ENCODE measurements at regions not wholly inside any gene's neighbourhood (a gene's known extent, or its start where the extent isn't known, plus 50 kb on each side); places are given as distances from the start of the nearest gene placed in this dataset.

- TF ChIP-seq CREB1 (IDR thresholded peaks at IDR 0.05; ENCODE audit: low read depth) (no peak), REST (IDR thresholded peaks at IDR 0.05; ENCODE audit: low read depth) (no peak), EP300 (IDR thresholded peaks at IDR 0.05; ENCODE audit: borderline replicate concordance) (no peak), TCF12 (IDR thresholded peaks at IDR 0.05; ENCODE audit: low read depth) (no peak), TAF1 (IDR thresholded peaks at IDR 0.05; ENCODE audit: low read depth) (no peak)
Measured at GRCh38 chr5:92081958-92082712, 699.0 kb upstream of the ARRDC3 start.

DNA sequence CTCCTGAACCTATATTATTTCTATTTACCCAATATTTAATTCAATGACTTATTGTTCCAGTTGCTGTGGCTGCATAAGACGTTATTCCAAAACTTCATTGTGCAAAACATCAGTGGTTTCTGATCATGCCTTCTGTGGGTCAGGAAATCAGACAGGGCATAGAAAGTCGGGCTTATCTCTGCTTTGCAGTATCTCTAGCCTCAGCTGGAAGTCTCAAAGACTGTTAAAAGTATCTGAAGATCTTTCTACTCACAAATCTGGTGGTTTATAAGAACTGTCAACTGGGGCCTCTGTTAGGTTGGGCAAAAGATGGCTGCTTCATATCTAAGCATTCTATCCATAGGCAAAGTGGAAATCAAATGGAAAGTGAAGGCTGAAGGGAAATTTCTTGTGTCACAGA lies 687.7 kb upstream of the ARRDC3 start:
- no peak for TF ChIP-seq TEAD4 (IDR thresholded peaks at IDR 0.05)
- no peak for TF ChIP-seq TAF1 (IDR thresholded peaks at IDR 0.05; ENCODE audit: low read depth)
- no peak for TF ChIP-seq CREB1 (IDR thresholded peaks at IDR 0.05; ENCODE audit: low read depth)
- no peak for TF ChIP-seq RAD21 (IDR thresholded peaks at IDR 0.05; ENCODE audit: low read depth)
- TF ChIP-seq ZBTB7A (IDR thresholded peaks at IDR 0.05; ENCODE audit: low read depth) = no peak

- no peak for TF ChIP-seq CREB1 (IDR thresholded peaks at IDR 0.05; ENCODE audit: low read depth)
- no peak for TF ChIP-seq ZBTB7A (IDR thresholded peaks at IDR 0.05; ENCODE audit: low read depth)
- TF ChIP-seq EGR1 (IDR thresholded peaks at IDR 0.05) = no peak
- no peak for TF ChIP-seq CEBPB (IDR thresholded peaks at IDR 0.05)
- no peak for TF ChIP-seq TAF1 (IDR thresholded peaks at IDR 0.05; ENCODE audit: low read depth)
- no peak for TF ChIP-seq NFIC (IDR thresholded peaks at IDR 0.05)
- TF ChIP-seq YY1 (IDR thresholded peaks at IDR 0.05; ENCODE audit: low read depth) = no peak
- no peak for TF ChIP-seq TEAD4 (IDR thresholded peaks at IDR 0.05)
- TF ChIP-seq, protein P1, sequence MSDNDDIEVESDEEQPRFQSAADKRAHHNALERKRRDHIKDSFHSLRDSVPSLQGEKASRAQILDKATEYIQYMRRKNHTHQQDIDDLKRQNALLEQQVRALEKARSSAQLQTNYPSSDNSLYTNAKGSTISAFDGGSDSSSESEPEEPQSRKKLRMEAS (IDR thresholded peaks at IDR 0.05) = no peak
- TF ChIP-seq, protein P2, sequence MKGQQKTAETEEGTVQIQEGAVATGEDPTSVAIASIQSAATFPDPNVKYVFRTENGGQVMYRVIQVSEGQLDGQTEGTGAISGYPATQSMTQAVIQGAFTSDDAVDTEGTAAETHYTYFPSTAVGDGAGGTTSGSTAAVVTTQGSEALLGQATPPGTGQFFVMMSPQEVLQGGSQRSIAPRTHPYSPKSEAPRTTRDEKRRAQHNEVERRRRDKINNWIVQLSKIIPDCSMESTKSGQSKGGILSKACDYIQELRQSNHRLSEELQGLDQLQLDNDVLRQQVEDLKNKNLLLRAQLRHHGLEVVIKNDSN (IDR thresholded peaks at IDR 0.05) = no peak
- no peak for TF ChIP-seq REST (IDR thresholded peaks at IDR 0.05; ENCODE audit: low read depth)
- no peak for TF ChIP-seq TCF12 (IDR thresholded peaks at IDR 0.05; ENCODE audit: low read depth)
- no peak for TF ChIP-seq FOXM1 (IDR thresholded peaks at IDR 0.05; ENCODE audit: borderline replicate concordance, low read depth)
- TF ChIP-seq RAD21 (IDR thresholded peaks at IDR 0.05; ENCODE audit: low read depth) = no peak
- TF ChIP-seq EP300 (IDR thresholded peaks at IDR 0.05; ENCODE audit: borderline replicate concordance) = no peak
Measured at GRCh38 chr5:92064993-92065392, 681.9 kb upstream of the ARRDC3 start.

GRCh38 chr5:92051741-92052140 lies 668.6 kb upstream of the ARRDC3 start:
- TF ChIP-seq RAD21 (IDR thresholded peaks at IDR 0.05; ENCODE audit: low read depth) (no peak), NFIC (IDR thresholded peaks at IDR 0.05) (no peak), EP300 (IDR thresholded peaks at IDR 0.05; ENCODE audit: borderline replicate concordance) (no peak), TCF12 (IDR thresholded peaks at IDR 0.05; ENCODE audit: low read depth) (no peak), CREB1 (IDR thresholded peaks at IDR 0.05; ENCODE audit: low read depth) (no peak), ZBTB7A (IDR thresholded peaks at IDR 0.05; ENCODE audit: low read depth) (no peak), CEBPB (IDR thresholded peaks at IDR 0.05) (no peak), YY1 (IDR thresholded peaks at IDR 0.05; ENCODE audit: low read depth) (no peak), REST (IDR thresholded peaks at IDR 0.05; ENCODE audit: low read depth) (no peak), EGR1 (IDR thresholded peaks at IDR 0.05) (no peak), FOXM1 (IDR thresholded peaks at IDR 0.05; ENCODE audit: borderline replicate concordance, low read depth) (no peak), TAF1 (IDR thresholded peaks at IDR 0.05; ENCODE audit: low read depth) (no peak), TEAD4 (IDR thresholded peaks at IDR 0.05) (no peak)
- TF ChIP-seq, protein P1 (IDR thresholded peaks at IDR 0.05) = no peak
- TF ChIP-seq, protein P2 (IDR thresholded peaks at IDR 0.05) = no peak
